Ureter (tissue), 1 donor: ENCODE measurements at regions not wholly inside any gene's neighbourhood (a gene's known extent, or its start where the extent isn't known, plus 50 kb on each side); places are given as distances from the start of the nearest gene placed in this dataset.

Experiments used
- DNase-seq: peaks from one replicate; pipeline ENCODE4 v3.0.0-alpha.2; 2020; ENCODE audit warnings: low spot score
- donor health status: DM: yes; HTN: yes; CAD: no.

DNA sequence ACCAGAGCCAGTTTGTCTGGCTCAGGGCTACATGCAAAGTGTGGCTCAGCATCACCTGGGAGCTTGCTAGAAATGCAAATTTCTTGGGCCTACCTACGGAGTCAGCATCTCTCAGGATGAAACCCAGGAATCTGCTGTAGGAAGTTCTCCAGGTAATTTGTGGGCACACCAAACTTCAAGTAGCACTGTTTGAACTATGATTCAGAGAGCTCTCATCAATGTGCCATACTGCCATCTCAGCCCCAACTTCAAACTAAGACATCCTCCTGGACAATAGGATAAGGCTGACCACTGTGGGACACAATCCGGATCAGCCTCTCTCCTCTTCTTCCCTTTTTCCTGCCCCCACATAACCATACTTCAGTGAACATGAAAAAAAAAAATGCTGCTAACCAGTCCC is 374.5 kb downstream of the METTL15 start:
- DNase-seq = no peak

DNA sequence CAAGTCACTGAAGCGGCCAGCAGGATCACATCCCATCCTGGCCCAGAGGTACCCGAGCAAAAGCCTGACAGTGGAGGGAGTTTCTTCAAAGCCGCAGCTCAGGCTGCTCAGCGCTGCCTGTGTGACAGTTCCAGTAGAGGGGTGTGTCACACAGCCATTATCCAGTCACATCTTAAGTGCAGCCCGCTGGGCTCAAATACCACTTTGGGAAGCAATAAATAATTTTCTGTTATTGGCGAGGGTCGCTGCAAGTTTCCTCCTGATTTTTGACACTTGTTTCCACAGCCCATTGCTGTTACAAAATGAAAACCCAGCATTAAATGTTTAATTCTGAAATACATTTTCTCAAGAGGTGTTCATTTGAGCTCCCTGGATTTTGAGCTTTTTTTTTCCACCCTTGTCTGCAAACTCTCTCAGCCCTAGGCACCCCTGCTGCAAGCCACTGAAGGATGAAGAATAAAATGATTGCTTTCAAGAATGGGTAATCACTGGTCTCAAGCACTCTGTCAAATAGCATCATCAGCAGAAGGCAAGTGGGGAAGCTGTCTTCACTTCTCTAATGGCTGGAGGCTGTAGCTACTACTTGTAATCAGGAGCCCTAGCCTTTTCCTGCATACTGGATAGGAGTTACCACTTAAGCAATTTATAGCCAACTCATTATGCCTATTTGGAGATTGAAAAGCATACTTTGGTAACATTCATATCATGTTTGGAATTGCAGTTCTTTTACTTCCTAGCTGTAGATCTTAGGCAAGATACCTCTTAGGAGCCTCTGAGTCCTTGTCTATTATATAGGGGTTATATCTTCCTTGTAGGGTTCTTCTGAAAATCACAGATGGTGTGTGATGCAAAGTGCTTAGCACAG is 373.7 kb downstream of the METTL15 start:
- no peak for DNase-seq

DNA sequence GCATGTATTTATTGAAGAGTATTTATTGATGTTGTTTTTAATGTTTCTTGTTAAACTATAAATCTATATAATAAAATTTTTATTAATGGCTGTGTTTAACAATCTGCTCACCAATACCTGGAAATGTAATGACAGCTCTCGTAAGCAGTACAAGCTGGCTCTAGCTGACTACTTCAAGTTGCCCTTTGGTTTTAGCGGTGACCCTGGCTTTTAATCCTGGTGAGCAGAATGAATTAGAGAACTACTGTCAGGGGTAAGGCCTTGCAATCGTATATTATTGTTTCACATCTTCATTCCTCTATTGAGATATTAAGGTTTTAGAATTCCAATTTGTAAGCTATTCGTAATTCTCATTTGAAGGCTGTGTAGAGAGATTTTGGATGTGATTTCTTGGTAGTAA is 372.2 kb downstream of the METTL15 start:
- no peak for DNase-seq

DNA sequence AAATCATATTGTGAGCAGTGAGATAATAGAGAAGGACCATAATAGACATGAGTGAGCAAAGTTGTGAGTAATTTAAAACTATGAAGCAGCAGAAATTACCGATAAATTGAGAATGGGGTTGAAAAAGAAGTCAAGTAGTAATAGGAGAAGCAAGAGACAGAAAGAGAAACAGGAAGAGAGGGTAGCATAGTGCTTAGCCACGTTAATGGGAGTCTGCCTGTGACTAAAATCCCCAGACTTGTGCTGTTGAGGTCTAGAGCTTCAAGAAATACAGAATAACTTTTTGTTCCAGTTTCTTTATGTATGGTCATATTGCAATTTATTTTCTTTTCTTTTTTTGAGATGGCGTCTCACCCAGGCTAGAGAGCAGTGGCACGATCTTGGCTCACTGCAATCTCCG is 368.7 kb downstream of the METTL15 start:
- DNase-seq = no peak

DNA sequence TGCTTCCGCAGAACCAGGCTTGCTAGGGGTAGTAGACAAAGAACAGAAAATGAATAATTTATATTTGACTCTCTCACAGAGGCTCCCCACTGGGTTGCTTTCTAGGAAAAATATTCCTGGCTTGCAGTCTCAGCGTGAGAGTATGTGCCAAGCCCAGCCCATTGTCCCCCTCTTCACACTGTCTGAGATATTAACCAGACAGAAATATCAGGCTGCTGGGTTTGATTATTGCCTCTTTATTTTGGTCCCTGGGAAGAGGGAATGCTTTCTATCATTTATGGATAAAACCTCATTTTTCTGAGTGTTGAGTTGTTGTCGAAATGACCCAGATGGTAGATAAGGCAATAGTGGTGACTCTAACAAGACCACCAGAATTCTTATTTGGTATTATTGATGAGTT is 367.9 kb downstream of the METTL15 start:
- no peak for DNase-seq

DNA sequence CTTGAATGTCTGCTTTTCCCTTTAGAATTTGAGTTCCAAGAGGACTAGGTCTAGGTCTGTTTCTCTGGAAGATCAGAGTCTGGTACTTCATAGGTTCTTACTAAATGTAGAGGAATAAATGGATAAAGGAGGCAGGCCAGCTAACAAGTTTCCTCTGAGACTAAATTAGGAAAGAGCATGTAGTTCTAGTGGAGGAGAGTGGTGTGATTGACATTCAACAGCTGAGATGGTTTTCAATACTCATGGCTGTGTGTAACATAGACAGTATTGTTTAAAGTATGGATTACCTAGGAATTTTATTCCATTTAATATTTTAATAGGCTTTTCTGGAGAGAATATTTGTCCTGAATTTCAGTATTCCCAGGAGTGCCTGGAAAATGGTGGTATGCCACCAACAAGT is 364.7 kb downstream of the METTL15 start:
- no peak for DNase-seq

DNA sequence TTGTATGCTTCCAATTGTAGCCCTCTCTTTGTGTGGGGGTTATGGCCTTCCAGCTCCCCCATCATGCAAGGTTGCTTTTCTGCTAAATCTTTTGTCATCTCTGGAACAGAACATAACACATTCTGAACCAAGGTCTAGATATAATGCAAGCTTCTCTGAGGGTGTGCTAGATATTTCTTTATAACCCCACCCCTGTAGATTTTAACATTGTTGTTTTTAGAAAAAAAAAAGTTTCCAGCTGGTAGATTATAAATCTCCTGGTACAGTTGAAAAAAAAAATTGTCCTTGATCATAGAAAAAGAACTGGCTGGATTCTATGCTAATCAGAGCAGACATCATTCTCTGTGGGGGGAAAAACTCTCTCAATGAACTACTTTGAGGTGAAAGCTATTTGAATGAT is 363.3 kb downstream of the METTL15 start:
- DNase-seq = no peak

DNA sequence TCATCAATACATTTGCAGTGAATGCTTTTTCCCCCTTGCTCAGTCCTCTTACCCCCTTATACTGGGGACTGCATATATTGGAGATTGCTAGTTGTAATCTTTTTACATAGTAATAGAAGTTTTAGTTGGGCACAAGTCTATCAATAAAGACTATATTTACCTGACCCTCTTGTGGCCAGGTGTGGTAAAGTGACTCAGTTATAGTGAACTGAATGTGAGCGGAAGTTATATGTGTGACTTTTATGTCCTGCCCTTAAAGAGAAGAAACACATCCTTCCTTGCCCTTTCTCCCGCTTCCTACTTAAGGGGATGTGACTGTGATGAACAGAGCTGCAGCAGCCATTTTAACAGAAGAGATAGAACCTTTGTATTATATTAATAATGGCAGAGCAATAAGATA is 362.0 kb downstream of the METTL15 start:
- DNase-seq = no peak

DNA sequence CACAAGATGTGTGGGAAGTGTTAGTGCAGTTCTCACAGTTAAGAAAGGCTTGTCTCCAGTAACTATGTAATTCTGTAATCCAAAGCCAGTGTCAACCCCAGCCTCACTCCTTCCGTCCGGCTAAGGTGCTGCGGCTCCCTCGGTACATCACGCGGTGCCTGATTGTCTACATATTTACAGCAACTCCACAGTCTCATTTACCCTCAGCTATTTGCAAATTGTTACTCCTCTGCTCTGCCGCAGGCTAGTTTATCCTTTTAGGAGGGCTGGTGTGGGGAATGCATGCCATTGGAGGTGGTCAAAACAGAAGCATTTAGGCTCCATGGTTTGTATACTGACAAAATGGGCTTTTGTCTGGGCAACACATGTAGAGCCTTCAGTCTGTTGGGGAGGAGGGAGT is 358.3 kb downstream of the METTL15 start:
- no peak for DNase-seq

DNA sequence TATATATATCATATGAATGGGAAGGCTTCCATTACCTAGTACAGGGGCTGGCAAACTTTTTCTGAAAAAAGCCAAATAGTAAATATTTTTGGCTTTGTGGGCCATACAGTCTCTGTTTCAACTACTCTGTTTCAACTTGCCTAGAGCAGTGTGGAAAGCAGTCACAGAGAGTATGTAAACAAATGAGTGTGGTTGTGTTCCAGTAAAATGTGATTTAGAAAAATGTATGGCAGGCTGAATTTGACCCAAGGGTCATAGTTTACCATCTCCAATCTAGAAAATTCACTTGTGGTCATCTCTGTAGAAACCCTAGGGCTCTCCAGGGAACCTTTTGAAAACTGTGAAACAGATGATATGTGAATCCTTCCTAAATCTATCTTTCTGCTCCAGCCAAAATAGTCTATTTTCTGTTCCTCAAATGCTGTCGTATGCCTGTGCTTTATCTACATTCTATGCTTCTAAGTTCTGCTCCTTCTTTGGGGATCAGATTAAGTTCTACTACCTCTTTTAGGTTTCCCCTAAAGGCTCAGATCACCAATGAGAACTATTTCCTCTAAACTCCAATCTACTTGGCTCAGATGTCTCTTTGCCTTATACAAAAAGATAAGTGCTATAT is 356.2 kb downstream of the METTL15 start:
- DNase-seq = no peak

DNA sequence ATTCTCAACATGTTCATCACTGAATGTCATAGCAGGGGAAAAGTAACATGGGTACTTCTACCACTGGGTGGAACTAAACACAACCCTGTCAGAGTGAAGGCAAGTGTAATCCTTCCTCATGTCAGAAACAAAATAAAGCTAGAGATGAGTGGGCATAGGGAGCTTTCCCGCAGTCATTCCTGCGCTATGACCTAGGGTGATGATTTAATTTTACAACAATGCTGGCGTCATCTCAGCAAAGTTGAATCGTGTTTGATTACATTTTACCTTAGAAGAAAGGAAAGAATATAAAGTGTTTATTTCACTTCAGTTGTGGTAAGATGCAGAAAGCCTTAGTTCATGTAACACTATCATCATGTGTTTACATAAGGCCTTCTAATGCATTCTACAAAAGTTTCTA is 355.6 kb downstream of the METTL15 start:
- DNase-seq = no peak

DNA sequence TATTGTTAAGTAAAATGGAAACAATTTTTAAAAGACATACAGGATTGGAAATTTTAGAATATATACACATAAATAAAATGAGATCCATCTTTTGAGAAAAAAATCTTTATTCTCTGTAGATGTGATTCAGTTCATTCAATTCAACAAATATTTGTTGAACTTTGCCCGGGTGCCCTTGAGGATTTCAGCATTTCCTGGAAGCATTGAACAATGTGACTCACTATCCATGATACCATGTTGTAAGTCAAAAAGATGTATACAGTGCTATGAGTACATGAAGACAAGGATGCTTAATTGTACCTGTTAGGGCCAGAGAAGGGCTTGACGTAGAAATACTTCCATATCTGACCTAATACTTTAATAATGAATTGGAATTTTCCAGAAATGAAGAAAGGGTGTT is 353.7 kb downstream of the METTL15 start:
- no peak for DNase-seq

DNA sequence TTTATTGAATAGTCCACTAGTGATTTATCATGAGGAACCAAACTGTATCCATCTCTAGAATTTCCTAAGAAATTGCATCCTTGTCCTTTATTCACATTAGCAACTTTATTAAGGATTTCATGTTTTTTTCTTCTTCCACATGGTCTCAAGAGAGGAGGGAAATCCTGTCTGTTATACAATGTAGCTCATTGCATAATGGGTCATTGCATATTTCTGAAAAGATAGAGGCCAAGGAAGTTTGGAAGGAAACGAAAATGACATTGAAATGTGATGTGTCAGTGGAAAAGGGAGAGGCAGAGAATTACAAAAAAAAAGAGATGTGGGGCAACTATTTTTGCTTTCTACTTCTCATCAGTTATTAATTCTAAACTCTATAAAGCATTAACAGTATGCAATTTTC is 353.1 kb downstream of the METTL15 start:
- no peak for DNase-seq

DNA sequence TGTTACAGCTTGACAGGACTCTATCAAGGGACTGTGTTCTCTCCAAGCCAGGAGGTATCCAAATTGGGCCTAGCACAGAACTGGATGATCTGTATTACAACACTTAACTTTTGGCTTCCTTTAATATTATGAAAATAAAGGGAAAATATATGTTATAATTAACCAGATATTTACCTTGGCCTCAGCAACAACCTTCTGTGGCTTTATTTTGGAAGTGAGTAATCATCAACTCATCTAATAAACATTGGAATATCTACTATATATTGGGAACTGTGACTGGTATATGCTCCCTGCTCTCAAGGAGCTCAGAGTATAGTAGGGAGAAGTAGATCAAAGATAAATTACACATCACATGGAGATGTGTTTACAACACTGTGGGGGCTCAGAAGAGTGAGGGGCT is 352.2 kb downstream of the METTL15 start:
- no peak for DNase-seq

DNA sequence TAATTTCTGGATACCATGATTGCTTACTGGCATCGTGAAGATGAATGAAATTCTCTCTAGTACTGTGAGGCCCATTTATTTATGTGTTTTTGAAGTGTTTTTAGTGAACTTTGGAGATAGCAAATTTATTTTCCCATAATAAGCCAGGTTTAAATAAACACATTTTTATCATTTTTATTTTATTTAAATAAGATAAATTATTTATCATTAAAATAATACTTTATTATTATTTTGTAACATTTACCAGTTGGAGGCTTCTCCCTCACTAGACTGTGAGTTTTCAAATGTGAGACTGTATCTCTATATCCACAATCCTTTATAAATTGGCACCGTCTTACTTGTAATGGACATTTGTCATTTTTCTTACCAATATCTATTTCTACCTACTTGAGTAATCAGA is 351.7 kb downstream of the METTL15 start:
- DNase-seq = no peak

DNA sequence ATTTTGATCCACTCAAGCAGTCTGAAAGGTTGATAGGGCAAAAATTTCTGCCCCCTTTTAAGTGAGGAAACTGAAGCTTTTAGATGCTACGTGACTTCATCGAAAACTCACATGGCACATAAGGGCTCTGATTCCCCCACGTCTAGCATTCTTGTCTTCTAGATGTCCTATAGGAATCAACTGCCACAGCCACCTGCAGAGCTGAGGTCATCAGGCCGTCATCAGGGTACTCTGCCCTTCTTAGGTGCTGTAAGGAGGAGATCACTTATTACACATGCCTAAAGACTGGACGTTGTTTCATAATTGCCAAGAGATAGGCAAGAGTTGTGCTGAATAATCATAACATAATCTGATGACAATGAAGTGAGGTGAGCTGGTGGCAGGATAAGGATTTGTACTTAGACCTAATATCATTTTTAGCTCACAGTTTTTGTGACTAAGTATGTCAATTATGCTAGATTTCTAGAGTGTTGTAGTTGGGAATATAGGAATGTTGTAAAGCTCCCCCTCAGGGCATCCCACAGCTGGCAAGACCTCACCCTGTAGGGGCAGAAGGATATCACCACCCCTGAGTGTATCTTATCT is 349.4 kb downstream of the METTL15 start:
- DNase-seq = no peak

DNA sequence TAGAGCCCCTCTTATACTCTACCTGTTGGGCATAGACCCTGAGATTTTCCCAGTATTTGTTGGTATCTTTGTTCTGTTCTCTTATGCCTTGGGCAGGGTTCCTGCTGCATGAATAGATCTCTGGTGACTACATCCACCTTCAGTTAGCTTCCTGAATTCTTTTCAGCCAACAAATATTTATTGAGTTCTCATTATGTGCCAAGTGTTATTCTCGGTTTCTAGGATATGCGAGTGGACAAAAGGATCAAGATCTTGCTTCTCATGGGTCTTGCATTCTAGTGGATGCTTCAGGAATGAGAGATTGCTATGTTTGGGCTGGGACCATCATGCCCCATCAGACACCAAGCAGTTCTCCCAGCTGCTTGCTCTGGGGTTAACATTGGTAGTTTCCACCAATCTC is 340.0 kb downstream of the METTL15 start:
- no peak for DNase-seq

DNA sequence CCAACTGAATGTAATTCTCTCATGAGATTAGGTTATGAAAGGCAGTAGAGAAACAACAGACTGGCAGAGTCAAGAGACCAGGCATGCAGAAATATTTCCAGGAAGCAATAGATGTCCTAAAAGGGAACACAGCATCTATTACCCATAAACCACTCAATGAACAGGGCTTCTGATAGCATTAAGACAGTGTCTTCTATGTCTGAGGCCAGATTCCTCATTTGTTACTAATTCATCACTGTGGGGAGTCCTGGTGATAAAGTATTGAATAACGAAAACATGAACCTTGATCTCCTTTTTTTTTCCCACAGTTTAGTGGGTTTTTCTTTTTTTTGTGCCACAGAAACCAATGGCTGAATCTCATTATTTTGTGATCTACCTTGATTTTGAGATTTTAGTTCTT is 339.0 kb downstream of the METTL15 start:
- DNase-seq = no peak

DNA sequence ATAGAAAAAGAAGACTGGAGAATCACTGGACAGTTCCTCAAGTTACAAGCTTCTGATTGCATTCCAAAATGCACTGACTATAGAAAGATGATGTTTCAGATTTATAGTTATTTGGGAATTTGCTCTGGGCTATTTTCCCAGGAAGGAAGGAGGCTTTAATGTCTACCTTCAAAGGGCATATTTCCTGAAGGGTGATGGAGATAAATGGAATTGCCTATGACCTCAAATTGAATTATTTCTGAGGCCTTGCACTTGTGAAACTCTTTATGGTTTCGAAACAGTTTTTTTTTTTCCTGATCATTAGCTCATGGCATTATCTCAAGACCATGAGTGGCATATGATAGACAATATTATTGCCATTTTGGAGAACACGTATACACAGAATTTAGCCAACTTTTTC is 333.9 kb downstream of the METTL15 start:
- DNase-seq = no peak

DNA sequence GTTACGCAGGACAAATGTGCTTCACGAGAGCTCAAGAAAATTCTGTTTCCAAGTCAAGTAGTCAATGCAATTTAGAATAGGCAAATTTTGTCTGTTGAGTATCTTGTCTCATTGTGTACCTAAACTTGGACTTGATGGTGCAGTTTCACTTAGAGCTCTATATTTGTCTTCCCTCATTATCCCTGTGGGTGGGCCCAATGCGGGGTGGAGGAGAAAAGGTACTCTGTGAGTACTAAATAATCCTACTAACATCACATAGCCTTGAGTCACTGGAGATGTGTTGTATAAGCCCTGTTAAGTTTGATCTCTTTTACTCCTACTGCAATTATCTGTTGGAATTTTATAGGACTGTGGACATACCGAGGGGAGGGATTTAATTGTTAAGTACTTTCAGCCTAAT is 331.2 kb downstream of the METTL15 start:
- DNase-seq = no peak

DNA sequence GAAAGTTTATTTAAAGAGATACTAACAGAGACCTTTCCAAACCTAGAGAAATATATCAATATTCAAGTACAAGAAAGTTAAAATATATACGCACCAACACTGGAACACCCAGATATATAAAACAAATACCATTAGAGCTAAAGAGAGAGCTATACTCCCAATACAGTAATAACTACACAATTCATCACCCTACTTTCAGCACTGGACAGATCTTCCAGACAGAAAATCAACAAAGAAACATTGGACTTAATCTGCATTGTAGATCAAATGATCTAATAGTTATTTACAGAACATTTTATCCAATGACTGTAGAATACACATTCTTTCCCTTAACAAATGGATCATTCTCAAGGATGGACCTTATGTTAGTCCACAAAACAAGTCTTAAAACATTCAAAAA is 311.9 kb downstream of the METTL15 start:
- DNase-seq = no peak

DNA sequence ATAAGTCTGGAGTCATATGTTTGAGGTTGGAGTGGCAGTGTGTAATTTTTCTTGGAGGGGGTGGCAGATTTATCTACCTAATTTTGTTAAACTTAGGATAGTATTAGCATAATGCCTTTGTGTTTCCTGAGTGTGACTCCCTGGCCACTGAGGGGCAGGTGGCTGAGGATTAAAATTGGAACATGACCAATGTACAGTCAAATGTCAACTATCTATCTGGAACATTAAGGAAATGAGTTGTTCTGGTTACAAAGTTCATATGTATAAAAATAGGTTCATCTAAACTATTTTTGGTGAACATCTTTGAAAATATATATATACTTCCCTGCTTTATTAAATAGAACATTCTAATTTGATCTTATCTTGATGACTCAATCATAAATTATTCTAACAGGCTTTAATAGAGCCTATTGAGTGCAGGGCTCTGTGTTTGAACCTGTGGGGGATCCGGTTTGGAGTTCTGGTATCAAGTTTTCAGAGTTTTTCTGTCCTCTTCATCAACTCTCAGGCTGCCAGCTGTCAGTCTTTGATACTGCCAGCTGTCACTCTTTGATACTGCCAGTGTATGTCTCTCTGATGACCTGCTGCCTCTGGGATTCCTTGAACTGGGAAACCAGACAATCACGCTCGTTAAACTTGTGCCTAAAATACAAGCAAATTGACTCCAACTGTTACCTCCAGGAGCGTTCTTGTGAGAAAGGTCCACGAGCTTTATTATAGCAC is 309.6 kb downstream of the METTL15 start:
- no peak for DNase-seq

DNA sequence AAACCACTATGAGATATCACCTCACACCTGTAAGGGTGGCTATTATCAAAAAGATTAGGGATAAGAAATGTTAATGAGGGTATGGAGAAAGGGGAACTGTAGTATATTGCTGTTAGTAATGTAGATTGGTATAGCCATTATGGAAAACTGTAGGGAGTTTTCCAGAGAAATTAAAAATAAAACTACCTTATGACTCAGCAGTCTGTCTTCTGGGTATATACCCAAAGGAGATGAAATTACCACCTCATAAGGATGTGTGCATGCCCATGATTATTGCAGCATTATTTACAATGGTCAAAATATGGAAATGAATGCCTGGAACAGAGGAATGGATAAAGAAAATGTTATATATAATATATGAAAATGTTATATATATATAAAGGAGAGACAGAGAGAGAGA is 303.8 kb downstream of the METTL15 start:
- DNase-seq = no peak
